K562 (cell line): ENCODE measurements at regions not wholly inside any gene's neighbourhood (a gene's known extent, or its start where the extent isn't known, plus 50 kb on each side); places are given as distances from the start of the nearest gene placed in this dataset.

ENCODE experiments used
- ARID1B ChIP-seq: fragments of 450-650 bp; IDR thresholded peaks from 2 replicates; pipeline ENCODE4 v1.6.1; 2016; ENCODE audit warnings: antibody characterized with exemption, mild to moderate bottlenecking, inconsistent platforms
- BACH1 ChIP-seq: fragments of 200-800 bp; sonication (Bioruptor generic); IDR thresholded peaks from 2 replicates; pipeline ENCODE4 v1.6.1; 2016; ENCODE audit warnings: missing genetic modification characterization, missing compliant biosample characterization
- C11orf30 ChIP-seq: fragments of 450-650 bp; IDR thresholded peaks from 2 replicates; pipeline ENCODE4 v1.6.1; 2016; ENCODE audit warnings: low read depth, mild to moderate bottlenecking
- DPF2 ChIP-seq: fragments of 450-650 bp; IDR thresholded peaks from 2 replicates; pipeline ENCODE4 v1.6.1; 2016
- FOSL1 ChIP-seq: fragments of 200-800 bp; sonication (Bioruptor generic); conservative IDR thresholded peaks from 2 replicates; pipeline ENCODE4 v1.6.1; 2016; ENCODE audit warnings: missing genetic modification characterization, missing compliant biosample characterization
- MAFF ChIP-seq: IDR thresholded peaks from 2 replicates; pipeline ENCODE4 v1.6.1; 2012; ENCODE audit warnings: low read length, improper control_type of control experiment
- MAFG ChIP-seq: fragments of 450-650 bp; conservative IDR thresholded peaks from 2 replicates; pipeline ENCODE4 v1.6.1; 2016; ENCODE audit warnings: missing genetic modification characterization, missing compliant biosample characterization
- NFE2L1 ChIP-seq: fragments of 450-650 bp; IDR thresholded peaks from 2 replicates; pipeline ENCODE4 v1.6.1; 2016; ENCODE audit warnings: missing genetic modification characterization, low read depth, mild to moderate bottlenecking, missing compliant biosample characterization, moderate library complexity, borderline replicate concordance
- PKNOX1 ChIP-seq: fragments of 450-650 bp; IDR thresholded peaks from 2 replicates; pipeline ENCODE4 v1.6.1; 2016
- RNF219 ChIP-seq: fragments of 250-450 bp; sonication (Bioruptor Pico); IDR thresholded peaks from 2 replicates; pipeline ENCODE4 v1.5.0; 2022; ENCODE audit warnings: mild to moderate bottlenecking
- TRIM24 ChIP-seq, 2 experiments: fragments of 450-650 bp; IDR thresholded peaks; 2 replicates each; pipeline ENCODE4 v1.6.1; 2016
- ZNF146 ChIP-seq: IDR thresholded peaks from one replicate; pipeline ENCODE4 v1.6.1; 2018; ENCODE audit warnings: missing compliant biosample characterization; ENCODE audit not compliant: unreplicated experiment
- ZNF253 ChIP-seq: fragments of 250-450 bp; sonication (Bioruptor Pico); conservative IDR thresholded peaks from 2 replicates; pipeline ENCODE4 v1.6.1; 2021; ENCODE audit warnings: mild to moderate bottlenecking
- ZNF354B ChIP-seq: fragments of 250-450 bp; sonication (Bioruptor Pico); IDR thresholded peaks from 2 replicates; pipeline ENCODE4 v1.4.0; 2020

GRCh38 chr3:156050918-156051317, 69.5 kb upstream of the KCNAB1 start (continued):
- TF ChIP-seq C11orf30: peak; percentile 94
- TF ChIP-seq ARID1B: 0 out of 2 replicates have a peak, but pooled peaks have one; percentile 14
- TF ChIP-seq NFE2L1 (tag): peak; percentile 79
- peak; percentile 94 for TF ChIP-seq MAFF
- TF ChIP-seq RNF219 (CRISPR knock-in tag): no peak
- peak; percentile 85; the same call in 1 of the 2 replicates for TF ChIP-seq BACH1 (tag)
- TF ChIP-seq PKNOX1: 0 out of 2 replicates have a peak, but pooled peaks have one; percentile 10
- peak; percentile 91 for TF ChIP-seq MAFG (tag)
- TF ChIP-seq ZNF253 (CRISPR knock-in tag): no peak
- TF ChIP-seq TRIM24 (IDR thresholded peaks at IDR 0.05): peak; percentile 48 to 55
- TF ChIP-seq DPF2: peak; percentile 40; the same call in 1 of the 2 replicates
- 0 out of 2 replicates have a peak, but pooled peaks have one; percentile 17 for TF ChIP-seq FOSL1
- TF ChIP-seq ZNF354B (CRISPR knock-in tag): no peak
- TF ChIP-seq ZNF146 (CRISPR knock-in tag): no peak
